IMR-90 (cell line): ENCODE measurements at regions not wholly inside any gene's neighbourhood (a gene's known extent, or its start where the extent isn't known, plus 50 kb on each side); places are given as distances from the start of the nearest gene placed in this dataset.

Source experiments
- ATAC-seq: fragments of 200-7000 bp; cut with Tn5 transposase; 2 replicates; pipeline ENCODE4 v1.9.1; 2020; ENCODE audit warnings: low read depth, mild to moderate bottlenecking, moderate library complexity
- BruUV-seq: library from RNA; stranded (reverse); fragments of 400-500 nt; replicated peaks from 2 replicates; lab custom pipeline; 2021; lab: Mats Ljungman, UMichigan
- CTCF ChIA-PET: fragments of 300-600 bp; formaldehyde crosslinking; extraction: SDS; loops from one replicate; lab custom pipeline; 2021; ENCODE audit warnings: antibody characterized with exemption; lab: Yijun Ruan, JAX
- POLR2A ChIA-PET: fragments of 300-600 bp; sonication (Branson Sonifier 250); formaldehyde crosslinking; loops from one replicate; lab custom pipeline; 2022; ENCODE audit warnings: antibody characterized with exemption; ENCODE audit not compliant: unreplicated experiment; lab: Charles Lee
- DNase-seq: peaks from one replicate; pipeline ENCODE4 v3.0.0; 2013
- H2AFZ ChIP-seq: replicated peaks from 2 replicates; pipeline ENCODE3; 2013; ENCODE audit warnings: low read length, mild to moderate bottlenecking; ENCODE audit not compliant: poor library complexity
- H2AK5ac ChIP-seq: 2 replicates; pipeline ENCODE4 v1.6.1; 2013; ENCODE audit warnings: low read depth, low read length, inconsistent platforms
- H2AK9ac ChIP-seq: replicated peaks from 2 replicates; pipeline ENCODE3; 2013; ENCODE audit warnings: mild to moderate bottlenecking, low read depth, low read length, moderate library complexity; ENCODE audit not compliant: poor library complexity
- H2BK120ac ChIP-seq: 2 replicates; pipeline ENCODE4 v1.6.1; 2013; ENCODE audit warnings: low read depth, low read length, inconsistent platforms
- H2BK15ac ChIP-seq: 3 replicates; pipeline ENCODE4 v1.6.1; 2013; ENCODE audit warnings: low read depth, low read length, inconsistent platforms
- H2BK20ac ChIP-seq: 2 replicates; pipeline ENCODE4 v1.6.1; 2013; ENCODE audit warnings: low read depth, mild to moderate bottlenecking, inconsistent platforms, low read length, moderate library complexity
- H2BK5ac ChIP-seq: 2 replicates; pipeline ENCODE4 v1.6.1; 2013; ENCODE audit warnings: mild to moderate bottlenecking, low read depth, low read length, inconsistent platforms; ENCODE audit not compliant: poor library complexity, severe bottlenecking
- H3K14ac ChIP-seq: replicated peaks from 2 replicates; pipeline ENCODE4 v1.6.1; 2013; ENCODE audit warnings: low read depth, low read length, inconsistent platforms
- H3K18ac ChIP-seq: 2 replicates; pipeline ENCODE4 v1.6.1; 2013; ENCODE audit warnings: low read depth, low read length, control low read depth
- H3K23ac ChIP-seq: 2 replicates; pipeline ENCODE4 v1.6.1; 2013; ENCODE audit warnings: low read depth, low read length, inconsistent platforms
- H3K27ac ChIP-seq: 2 replicates; pipeline ENCODE4 v1.5.1; 2013; ENCODE audit warnings: mild to moderate bottlenecking, control low read depth, low read length; ENCODE audit not compliant: insufficient read depth
- H3K27me3 ChIP-seq: 2 replicates; pipeline ENCODE4 v1.6.1; 2013; ENCODE audit warnings: low read length; ENCODE audit not compliant: control insufficient read depth, insufficient read depth
- H3K36me3 ChIP-seq: 2 replicates; pipeline ENCODE4 v1.6.1; 2013; ENCODE audit warnings: low read length, mixed read lengths; ENCODE audit not compliant: control insufficient read depth, insufficient read depth
- H3K4ac ChIP-seq: 2 replicates; pipeline ENCODE4 v1.6.1; 2013; ENCODE audit warnings: low read depth, low read length, inconsistent platforms
- H3K4me1 ChIP-seq: 2 replicates; pipeline ENCODE4 v1.6.1; 2013; ENCODE audit warnings: low read length, mixed read lengths; ENCODE audit not compliant: control insufficient read depth, insufficient read depth
- H3K4me2 ChIP-seq: 2 replicates; pipeline ENCODE4 v1.6.1; 2013; ENCODE audit warnings: low read depth, mild to moderate bottlenecking, control low read depth, low read length, moderate library complexity
- H3K4me3 ChIP-seq: 2 replicates; pipeline ENCODE4 v1.5.1; 2013; ENCODE audit warnings: low read depth, mild to moderate bottlenecking, control low read depth, low read length, moderate library complexity; ENCODE audit not compliant: insufficient read depth
- H3K56ac ChIP-seq: 2 replicates; pipeline ENCODE4 v1.6.1; 2013; ENCODE audit warnings: low read length, inconsistent platforms; ENCODE audit not compliant: insufficient read depth; ENCODE audit errors: extremely low read depth
- H3K79me1 ChIP-seq, 2 experiments: 2 replicates each; pipeline ENCODE4 v1.6.1; 2013; ENCODE audit warnings: low read length in 2 of 2, inconsistent platforms in 1 of 2, low read depth in 1 of 2
- H3K9ac ChIP-seq: 2 replicates; pipeline ENCODE4 v1.6.1; 2013; ENCODE audit warnings: low read depth, low read length, control low read depth
- H3K9me1 ChIP-seq: 2 replicates; pipeline ENCODE4 v1.6.1; 2013; ENCODE audit warnings: low read length, inconsistent platforms; ENCODE audit not compliant: insufficient read depth
- H3K9me3 ChIP-seq: 2 replicates; pipeline ENCODE4 v1.6.1; 2013; ENCODE audit warnings: low read length; ENCODE audit not compliant: control insufficient read depth, insufficient read depth
- H4K20me1 ChIP-seq: 2 replicates; pipeline ENCODE4 v1.6.1; 2013; ENCODE audit warnings: low read length, inconsistent platforms; ENCODE audit not compliant: insufficient read depth
- H4K5ac ChIP-seq: 2 replicates; pipeline ENCODE4 v1.6.1; 2013; ENCODE audit warnings: mild to moderate bottlenecking, low read depth, low read length, control low read depth
- H4K8ac ChIP-seq, 2 experiments: 2 replicates each; pipeline ENCODE4 v1.6.1; 2013; ENCODE audit warnings: low read depth in 2 of 2, low read length in 2 of 2, control low read depth in 1 of 2, inconsistent platforms in 1 of 2
- H4K91ac ChIP-seq: 2 replicates; pipeline ENCODE4 v1.6.1; 2013; ENCODE audit warnings: low read depth, low read length, inconsistent platforms; ENCODE audit not compliant: insufficient read depth
- BHLHE40 ChIP-seq: fragments of 150-350 bp; IDR thresholded peaks from 2 replicates; pipeline ENCODE4 v1.6.1; 2016; ENCODE audit warnings: mild to moderate bottlenecking, low read depth, low read length
- CHD1 ChIP-seq: IDR thresholded peaks from 2 replicates; pipeline ENCODE4 v1.6.1; 2012; ENCODE audit warnings: low read depth, low read length, improper control_type of control experiment
- MAZ ChIP-seq: IDR thresholded peaks from 2 replicates; pipeline ENCODE4 v1.6.1; 2012; ENCODE audit warnings: low read depth, mild to moderate bottlenecking, low read length, improper control_type of control experiment, moderate library complexity, borderline replicate concordance
- RCOR1 ChIP-seq: IDR thresholded peaks from 2 replicates; pipeline ENCODE4 v1.6.1; 2012; ENCODE audit warnings: mild to moderate bottlenecking, low read length, improper control_type of control experiment; ENCODE audit not compliant: insufficient replicate concordance
- RFX5 ChIP-seq: IDR thresholded peaks from 2 replicates; pipeline ENCODE4 v1.8.0; 2012; ENCODE audit warnings: low read depth, mild to moderate bottlenecking, low read length, moderate library complexity
- WGBS, 2 experiments: methylation state at CpG; one replicate each; pipeline versions ENCODE4 v1.1.5 to v1.1.7; 2013; ENCODE audit warnings: missing lambda C conversion rate in 2 of 2; ENCODE audit not compliant: insufficient read length in 1 of 2; ENCODE audit errors: extremely low coverage in 2 of 2; 5-methylcytosine and 5-hydroxymethylcytosine counted together
- dilution Hi-C: fragments of 300-500 bp; cut with HindIII; formaldehyde crosslinking; loops from one replicate; pipeline ENCODE4 v1.14.3; 2018; ENCODE audit warnings: low sequenced_read_pairs; ENCODE audit not compliant: unreplicated experiment
- in situ Hi-C: fragments of 300-500 bp; cut with MboI; formaldehyde crosslinking; loops from 3 replicates; pipeline ENCODE4 v1.14.3; 2019; ENCODE audit warnings: low sequenced_read_pairs, inconsistent platforms, mixed read lengths
- intact Hi-C: fragments of 100-400 bp; cut with micrococcal nuclease; formaldehyde crosslinking; loops from 2 replicates; pipeline ENCODE4 v1.10.0; 2022

GRCh38 chr2:64217198-64217869 is 73.1 kb upstream of the PELI1 start:
- H3K4me2 ChIP-seq = no peak overlapping the region
- no peak overlapping the region for H3K27ac ChIP-seq
- H2BK5ac ChIP-seq = no peak overlapping the region
- dilution Hi-C loops (no loop called here), in situ Hi-C loops (no loop called here), intact Hi-C loops (no loop called here)
- no peak overlapping the region for H3K14ac ChIP-seq
- H2BK20ac ChIP-seq = no peak overlapping the region
- no peak overlapping the region for H4K5ac ChIP-seq
- no peak for TF ChIP-seq MAZ
- no peak for TF ChIP-seq CHD1
- no peak for TF ChIP-seq RFX5
- TF ChIP-seq BHLHE40 = no peak
- TF ChIP-seq RCOR1 = no peak
- no peak overlapping the region for H2AFZ ChIP-seq
- no peak overlapping the region for H3K4me3 ChIP-seq
- no peaks in the 10 kb centered on the region for H3K4me1 ChIP-seq
- H2BK120ac ChIP-seq = no peak overlapping the region
- H3K27me3 ChIP-seq = peaks cover 22% of the 10 kb centered on the region
- no peak overlapping the region for H4K8ac ChIP-seq
- ChIA-PET CTCF (no interaction called here), POLR2A (no interaction called here)
- H3K56ac ChIP-seq = no peak overlapping the region
- H2BK15ac ChIP-seq = no peak overlapping the region
- no peaks in the 10 kb centered on the region for H3K79me1 ChIP-seq
- no peaks in the 10 kb centered on the region for H4K20me1 ChIP-seq
- ATAC-seq = no peak
- no TSS peak for BruUV-seq
- H3K18ac ChIP-seq = no peak overlapping the region
- no peak overlapping the region for H2AK5ac ChIP-seq
- H4K91ac ChIP-seq = no peak overlapping the region
- DNase-seq = no peak
- H3K9me3 ChIP-seq = no peaks in the 10 kb centered on the region
- no peaks in the 10 kb centered on the region for H3K36me3 ChIP-seq
- no peak overlapping the region for H3K9ac ChIP-seq
- no peaks in the 10 kb centered on the region for H3K9me1 ChIP-seq
- no CpG with 5 or more reads among the region's 9 CpGs for WGBS, 2 experiments
- H2AK9ac ChIP-seq = no peak overlapping the region
- no peak overlapping the region for H3K4ac ChIP-seq
- no peak overlapping the region for H3K23ac ChIP-seq
